Right atrium auricular region (tissue), 2 donors: ENCODE measurements at regions not wholly inside any gene's neighbourhood (a gene's known extent, or its start where the extent isn't known, plus 50 kb on each side); places are given as distances from the start of the nearest gene placed in this dataset.

Experiments
- DNase-seq: peaks from one replicate; pipeline ENCODE4 v3.0.0-alpha.2; 2019; ENCODE audit warnings: low spot score
- H3K27ac ChIP-seq, 2 donors: fragments of 200-600 bp; sonication (generic); 1 replicate in 1 of 2; 2 replicates in 1 of 2; pipeline ENCODE4 v1.5.1; 2016 to 2019
- H3K27me3 ChIP-seq, 2 donors: fragments of 200-600 bp; sonication (generic); one replicate each; pipeline versions ENCODE4 v1.5.1 to v1.6.0; 2017 to 2019
- H3K36me3 ChIP-seq: fragments of 200-600 bp; sonication (generic); one replicate; pipeline ENCODE4 v1.5.1; 2016
- H3K4me1 ChIP-seq, 2 donors: fragments of 200-600 bp; sonication (generic); one replicate each; pipeline versions ENCODE4 v1.5.1 to v1.6.0; 2017 to 2019
- H3K4me3 ChIP-seq, 2 donors: fragments of 200-600 bp; sonication (generic); 1 replicate in 1 of 2; 2 replicates in 1 of 2; pipeline ENCODE4 v1.5.1; 2017 to 2019; ENCODE audit warnings: mild to moderate bottlenecking in 1 of 2, moderate library complexity in 1 of 2
- H3K9me3 ChIP-seq, 2 donors: fragments of 200-600 bp; sonication (generic); one replicate each; pipeline ENCODE4 v1.5.1; 2019
- TF ChIP-seq, protein P1 (sequence below), 2 donors: fragments of 200-600 bp; sonication (generic); IDR thresholded peaks; one replicate each; pipeline ENCODE4 v1.5.1; 2019; ENCODE audit warnings: antibody characterized with exemption in 2 of 2

DNA sequence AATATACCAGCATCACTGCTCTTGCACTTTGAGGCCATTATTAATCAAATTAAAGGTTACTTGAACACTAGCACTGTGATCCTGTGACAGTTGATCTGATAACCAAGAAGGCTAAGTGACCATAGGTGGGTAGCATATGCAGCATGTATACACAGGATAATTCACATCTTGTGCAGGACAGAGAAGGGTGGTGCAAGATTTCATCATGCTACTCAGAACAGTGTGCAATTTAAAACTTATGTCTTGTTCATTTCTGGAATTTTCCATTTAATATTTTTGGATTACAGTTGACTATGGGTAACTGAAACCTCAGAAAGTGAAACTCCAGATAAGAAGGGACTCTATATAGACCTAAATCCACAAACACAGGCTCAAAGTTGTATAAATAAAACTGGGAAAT, 78.2 kb upstream of the PDE5A start:
- Histone ChIP-seq H3K27ac (no peak overlapping the region), H3K4me3 (no peak overlapping the region), H3K4me1 (no peaks in the 10 kb centered on the region), H3K27me3 (no peaks in the 10 kb centered on the region), H3K36me3 (no peaks in the 10 kb centered on the region), H3K9me3 (no peaks in the 10 kb centered on the region)
- TF ChIP-seq, protein P1, sequence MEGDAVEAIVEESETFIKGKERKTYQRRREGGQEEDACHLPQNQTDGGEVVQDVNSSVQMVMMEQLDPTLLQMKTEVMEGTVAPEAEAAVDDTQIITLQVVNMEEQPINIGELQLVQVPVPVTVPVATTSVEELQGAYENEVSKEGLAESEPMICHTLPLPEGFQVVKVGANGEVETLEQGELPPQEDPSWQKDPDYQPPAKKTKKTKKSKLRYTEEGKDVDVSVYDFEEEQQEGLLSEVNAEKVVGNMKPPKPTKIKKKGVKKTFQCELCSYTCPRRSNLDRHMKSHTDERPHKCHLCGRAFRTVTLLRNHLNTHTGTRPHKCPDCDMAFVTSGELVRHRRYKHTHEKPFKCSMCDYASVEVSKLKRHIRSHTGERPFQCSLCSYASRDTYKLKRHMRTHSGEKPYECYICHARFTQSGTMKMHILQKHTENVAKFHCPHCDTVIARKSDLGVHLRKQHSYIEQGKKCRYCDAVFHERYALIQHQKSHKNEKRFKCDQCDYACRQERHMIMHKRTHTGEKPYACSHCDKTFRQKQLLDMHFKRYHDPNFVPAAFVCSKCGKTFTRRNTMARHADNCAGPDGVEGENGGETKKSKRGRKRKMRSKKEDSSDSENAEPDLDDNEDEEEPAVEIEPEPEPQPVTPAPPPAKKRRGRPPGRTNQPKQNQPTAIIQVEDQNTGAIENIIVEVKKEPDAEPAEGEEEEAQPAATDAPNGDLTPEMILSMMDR (IDR thresholded peaks at IDR 0.05) = no peak
- no peak for DNase-seq

DNA sequence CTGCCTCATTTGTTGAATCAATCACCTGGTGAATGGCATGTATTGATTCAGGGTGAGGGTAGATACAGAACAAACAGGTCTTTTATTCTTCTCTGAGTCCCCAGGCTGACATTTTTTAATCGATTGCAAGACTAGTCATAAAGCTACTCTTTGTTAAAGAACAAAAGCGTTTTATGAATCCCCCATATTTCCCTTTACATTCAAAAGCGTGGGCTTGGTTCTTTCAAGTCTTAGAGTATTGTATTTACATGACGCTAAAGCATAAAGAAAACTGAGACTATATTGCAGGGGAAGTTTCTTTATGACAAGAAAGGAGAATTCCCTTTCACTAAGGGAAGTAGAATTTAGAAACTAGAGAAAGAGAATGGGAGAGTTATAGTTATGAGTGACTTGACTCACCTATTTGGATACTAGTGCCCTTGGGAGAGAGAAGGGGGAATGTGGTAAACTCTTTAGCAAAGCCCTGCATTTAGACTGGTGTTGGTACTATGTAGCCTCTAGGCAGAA, 69.3 kb upstream of the PDE5A start:
- TF ChIP-seq, protein P1 (IDR thresholded peaks at IDR 0.05) = no peak
- H3K4me1 ChIP-seq = no peaks in the 10 kb centered on the region
- H3K27me3 ChIP-seq = no peaks in the 10 kb centered on the region
- H3K27ac ChIP-seq = no peak overlapping the region
- H3K9me3 ChIP-seq = no peaks in the 10 kb centered on the region
- no peak overlapping the region for H3K4me3 ChIP-seq
- no peaks in the 10 kb centered on the region for H3K36me3 ChIP-seq
- DNase-seq = no peak

DNA sequence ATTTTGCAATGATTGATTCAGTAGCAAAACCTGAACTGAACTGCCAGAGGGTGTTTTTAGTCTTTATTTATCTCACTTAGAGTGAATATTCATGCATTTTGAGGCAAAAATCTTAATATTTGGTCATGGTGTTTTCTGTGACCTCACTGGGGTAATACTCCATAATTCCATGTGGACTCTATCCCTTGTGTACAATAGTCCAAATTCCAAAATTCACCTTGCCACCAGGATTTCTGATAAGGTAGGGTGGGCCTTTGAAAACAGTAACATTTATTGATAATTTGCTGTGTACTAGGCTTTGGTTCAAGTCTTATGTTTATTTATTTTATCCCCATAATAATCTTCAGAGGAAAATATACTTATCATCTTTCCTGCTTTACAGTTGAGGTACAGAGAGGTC, 68.4 kb upstream of the PDE5A start:
- H3K27ac ChIP-seq = no peak overlapping the region
- TF ChIP-seq, protein P1 (IDR thresholded peaks at IDR 0.05) = no peak
- H3K27me3 ChIP-seq = no peaks in the 10 kb centered on the region
- H3K4me1 ChIP-seq = no peaks in the 10 kb centered on the region
- no peaks in the 10 kb centered on the region for H3K36me3 ChIP-seq
- H3K4me3 ChIP-seq = no peak overlapping the region
- no peak for DNase-seq
- H3K9me3 ChIP-seq = no peaks in the 10 kb centered on the region

DNA sequence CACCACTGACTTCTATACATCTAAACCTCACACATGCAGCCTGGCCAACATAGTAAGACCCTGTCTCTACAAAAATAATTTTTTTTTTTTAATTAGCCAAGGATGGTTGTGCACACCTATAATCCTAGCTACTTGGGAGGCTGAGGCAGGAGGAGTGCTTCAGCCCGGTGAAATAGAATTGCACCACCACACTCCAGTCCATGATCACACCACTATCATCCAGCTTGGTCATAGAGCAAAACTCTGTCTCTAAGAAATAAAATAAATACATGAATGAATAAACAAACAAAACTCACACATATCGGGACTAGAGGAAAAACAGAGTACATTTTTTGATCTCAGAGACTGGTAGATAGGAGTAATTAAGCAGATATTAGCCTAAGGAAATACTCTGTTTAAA, 66.6 kb upstream of the PDE5A start:
- Histone ChIP-seq H3K9me3 (no peaks in the 10 kb centered on the region), H3K27ac (no peak overlapping the region), H3K4me3 (no peak overlapping the region), H3K36me3 (no peaks in the 10 kb centered on the region), H3K27me3 (no peaks in the 10 kb centered on the region), H3K4me1 (no peaks in the 10 kb centered on the region)
- TF ChIP-seq, protein P1 (IDR thresholded peaks at IDR 0.05) = no peak
- DNase-seq = no peak

DNA sequence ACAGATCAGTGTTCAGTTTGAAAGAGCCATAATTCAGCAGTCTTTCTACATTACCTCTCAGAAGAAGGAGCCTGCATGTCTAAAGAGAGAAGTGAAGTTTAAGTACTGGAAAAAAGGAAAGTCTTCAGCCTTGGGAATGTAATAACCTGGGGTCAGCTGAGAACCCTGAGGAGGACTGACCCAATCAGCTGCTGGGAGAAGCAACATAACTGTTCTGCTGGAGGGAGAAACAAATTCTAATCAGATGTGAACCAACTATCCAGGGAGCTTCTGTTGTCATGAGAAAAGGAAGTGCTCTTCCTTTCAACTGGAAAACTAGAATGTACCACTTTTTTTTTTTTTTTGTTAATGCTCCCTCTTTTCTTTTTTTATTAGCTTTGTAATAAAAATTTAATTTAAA, 64.5 kb upstream of the PDE5A start:
- Histone ChIP-seq H3K27me3 (no peaks in the 10 kb centered on the region), H3K27ac (no peak overlapping the region), H3K4me1 (no peaks in the 10 kb centered on the region), H3K4me3 (no peak overlapping the region), H3K9me3 (no peaks in the 10 kb centered on the region), H3K36me3 (no peaks in the 10 kb centered on the region)
- no peak for DNase-seq
- TF ChIP-seq, protein P1 (IDR thresholded peaks at IDR 0.05) = no peak

DNA sequence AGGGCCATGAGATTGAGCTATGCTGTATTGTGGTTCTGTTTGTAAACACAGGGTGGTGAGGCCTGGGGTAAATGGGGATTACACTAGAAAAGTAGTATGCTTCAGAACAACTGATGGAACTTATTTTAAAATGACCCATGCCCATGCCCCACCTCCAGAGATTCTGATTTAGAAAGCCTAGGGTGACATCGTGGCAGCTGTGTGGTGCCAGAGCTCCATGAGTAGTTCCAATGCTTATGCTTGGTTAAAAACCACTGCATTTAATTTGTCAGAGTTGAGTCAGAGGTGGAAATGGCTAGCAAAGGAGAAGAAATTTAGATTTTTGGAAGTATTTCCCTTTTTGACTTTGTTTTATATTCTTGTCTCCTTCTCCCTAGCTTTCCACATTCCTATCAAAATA, 63.4 kb upstream of the PDE5A start:
- TF ChIP-seq, protein P1 (IDR thresholded peaks at IDR 0.05) = peak in 1 of 2 donors; percentile 63
- DNase-seq = no peak
- H3K36me3 ChIP-seq = no peaks in the 10 kb centered on the region

More for the DNA sequence above, 63.4 kb upstream of the PDE5A start:
- no peaks in the 10 kb centered on the region for H3K9me3 ChIP-seq
- H3K4me3 ChIP-seq = no peak overlapping the region
- H3K27ac ChIP-seq = no peak overlapping the region
- H3K4me1 ChIP-seq = no peaks in the 10 kb centered on the region
- H3K27me3 ChIP-seq = no peaks in the 10 kb centered on the region
